ENCODE measurements at regions not wholly inside any gene's neighbourhood (a gene's known extent, or its start where the extent isn't known, plus 50 kb on each side); places are given as distances from the start of the nearest gene placed in this dataset.

- TF ChIP-seq ZSCAN5A (CRISPR knock-in tag; IDR thresholded peaks at IDR 0.05; ENCODE audit: borderline replicate concordance) (no peak), POLR2AphosphoS2 (IDR thresholded peaks at IDR 0.05; ENCODE audit: low read depth, low read length) (no peak), SOX6 (IDR thresholded peaks at IDR 0.05) (no peak), SOX6 (CRISPR knock-in tag; IDR thresholded peaks at IDR 0.05) (no peak), HOXA7 (CRISPR knock-in tag; IDR thresholded peaks at IDR 0.05) (0 out of 2 replicates have a peak, but pooled peaks have one; percentile 43), TBX2 (CRISPR knock-in tag; IDR thresholded peaks at IDR 0.05; ENCODE audit: borderline replicate concordance) (no peak), ZNF589 (CRISPR knock-in tag; conservative IDR thresholded peaks at IDR 0.05) (0 out of 2 replicates have a peak, but pooled peaks have one; percentile 32), STAT6 (CRISPR knock-in tag; IDR thresholded peaks at IDR 0.05; ENCODE audit: borderline replicate concordance) (no peak), ATF7-NPFF (CRISPR knock-in tag; IDR thresholded peaks at IDR 0.05; ENCODE audit: low read depth) (no peak), CTCF (CRISPR knock-in tag; IDR thresholded peaks at IDR 0.05) (no peak), ZNF691 (CRISPR knock-in tag; IDR thresholded peaks at IDR 0.05; ENCODE audit: borderline replicate concordance, low read depth) (peak; percentile 27; the same call in 1 of the 2 replicates), HOXA9 (CRISPR knock-in tag; IDR thresholded peaks at IDR 0.05; ENCODE audit: borderline replicate concordance) (0 out of 2 replicates have a peak, but pooled peaks have one; percentile 51), FOXA1 (IDR thresholded peaks at IDR 0.05) (0 out of 2 replicates have a peak, but pooled peaks have one; percentile 2), FOXA1 (CRISPR knock-in tag; IDR thresholded peaks at IDR 0.05) (no peak), SCMH1 (CRISPR knock-in tag; IDR thresholded peaks at IDR 0.05; ENCODE audit: borderline replicate concordance) (no peak), SKIL (CRISPR knock-in tag; IDR thresholded peaks at IDR 0.05; ENCODE audit: borderline replicate concordance) (peak; percentile 23; the same call in 1 of the 2 replicates), ATM (IDR thresholded peaks at IDR 0.05; ENCODE audit: borderline replicate concordance) (0 out of 2 replicates have a peak, but pooled peaks have one; percentile 18), JUNB (CRISPR knock-in tag; IDR thresholded peaks at IDR 0.05; ENCODE audit: borderline replicate concordance) (peak; percentile 67; the same call in 1 of the 2 replicates), GPN1 (CRISPR knock-in tag; IDR thresholded peaks at IDR 0.05; ENCODE audit: borderline replicate concordance) (no peak), FOXA3 (CRISPR knock-in tag; IDR thresholded peaks at IDR 0.05) (no peak)
Measured at GRCh38 chr7:152912511-152912910, 153.0 kb downstream of the ACTR3B start (continued).
